GM12878 (cell line): ENCODE measurements at regions not wholly inside any gene's neighbourhood (a gene's known extent, or its start where the extent isn't known, plus 50 kb on each side); places are given as distances from the start of the nearest gene placed in this dataset.
"Not testable (repeated sequence)": the region's sequence is repeated elsewhere in the genome, so short reads cannot be mapped to it uniquely, and the experiment has no call there.

ENCODE experiments used
- ATAC-seq: fragments of 200-7000 bp; cut with Tn5 transposase; 3 replicates; pipeline ENCODE4 v1.9.1; 2020; ENCODE audit warnings: mild to moderate bottlenecking, moderate library complexity
- BruUV-seq: library from RNA; stranded (reverse); fragments of 400-500 nt; replicated peaks from 2 replicates; lab custom pipeline; 2021; lab: Mats Ljungman, UMichigan
- CTCF ChIA-PET: fragments of 300-600 bp; sonication (Branson Sonifier 250); formaldehyde crosslinking; extraction: SDS; loops from one replicate; lab custom pipeline; 2021; ENCODE audit warnings: inconsistent platforms; lab: Yijun Ruan, JAX
- POLR2A ChIA-PET: fragments of 350-600 bp; formaldehyde crosslinking; extraction: SDS; loops from one replicate; lab custom pipeline; 2021; ENCODE audit warnings: inconsistent platforms; lab: Charles Lee
- RAD21 ChIA-PET: fragments of 300-600 bp; sonication (Branson Sonifier 250); formaldehyde crosslinking; loops from one replicate; lab custom pipeline; 2023; ENCODE audit warnings: antibody characterized with exemption; ENCODE audit not compliant: unreplicated experiment; lab: Charles Lee
- SMC1A ChIA-PET: fragments of 300-600 bp; sonication (Branson Sonifier 250); formaldehyde crosslinking; loops from one replicate; lab custom pipeline; 2023; ENCODE audit not compliant: unreplicated experiment, uncharacterized antibody; lab: Charles Lee
- DNase-seq: peaks from one replicate; pipeline ENCODE4 v3.0.0-alpha.2; 2011; ENCODE audit warnings: low read depth, low spot score
- FAIRE-seq: peaks from 3 replicates; lab custom pipeline; 2011; peaks lifted over from hg19 to GRCh38; lab: Jason Lieb, UNC
- H2AFZ ChIP-seq: 2 replicates; pipeline ENCODE4 v1.6.0; 2011; ENCODE audit warnings: low read depth, low read length, control low read depth; ENCODE audit not compliant: control insufficient read depth
- H3K27ac ChIP-seq: 2 replicates; pipeline ENCODE4 v1.5.1; 2011; ENCODE audit warnings: control low read depth; ENCODE audit not compliant: control insufficient read depth, insufficient read depth
- H3K27me3 ChIP-seq, 2 experiments: replicated peaks in 1 of 2; 2 replicates each; pipeline versions ENCODE4 v1.6.0 to v1.6.1; 2011; ENCODE audit warnings: low read length in 1 of 2; ENCODE audit not compliant: control insufficient read depth in 2 of 2, insufficient read depth in 2 of 2
- H3K36me3 ChIP-seq, 2 experiments: 2 replicates each; pipeline ENCODE4 v1.5.1; 2011; ENCODE audit warnings: low read length in 1 of 2; ENCODE audit not compliant: control insufficient read depth in 2 of 2, insufficient read depth in 2 of 2
- H3K4me1 ChIP-seq: 2 replicates; pipeline ENCODE4 v1.6.1; 2011; ENCODE audit warnings: mild to moderate bottlenecking, low read length, moderate library complexity, mixed read lengths; ENCODE audit not compliant: control insufficient read depth, insufficient read depth
- H3K4me2 ChIP-seq: 2 replicates; pipeline ENCODE4 v1.6.0; 2011; ENCODE audit warnings: control low read depth; ENCODE audit not compliant: control insufficient read depth, insufficient read depth
- H3K4me3 ChIP-seq: fragments of 200-600 bp; sonication (generic); 2 replicates; pipeline ENCODE4 v1.5.1; 2016
- H3K79me2 ChIP-seq: 2 replicates; pipeline ENCODE4 v1.6.0; 2011; ENCODE audit warnings: low read length; ENCODE audit not compliant: control insufficient read depth, insufficient read depth
- H3K9ac ChIP-seq: 2 replicates; pipeline ENCODE4 v1.8.0; 2011; ENCODE audit warnings: low read length, control low read depth, mixed read lengths; ENCODE audit not compliant: control insufficient read depth, insufficient read depth
- H3K9me3 ChIP-seq: replicated peaks from 3 replicates; pipeline ENCODE4 v1.5.1; 2011; ENCODE audit warnings: mild to moderate bottlenecking, low read length; ENCODE audit not compliant: control insufficient read depth, insufficient read depth
- H4K20me1 ChIP-seq: 2 replicates; pipeline ENCODE4 v1.6.0; 2011; ENCODE audit not compliant: control insufficient read depth, insufficient read depth
- FOS ChIP-seq: IDR thresholded peaks from 3 replicates; pipeline ENCODE4 v1.6.1; 2011; ENCODE audit warnings: borderline replicate concordance; ENCODE audit not compliant: insufficient read length; ENCODE audit errors: extremely low read depth
- HSF1 ChIP-seq: fragments of 150-350 bp; IDR thresholded peaks from 2 replicates; pipeline ENCODE4 v1.6.1; 2014; ENCODE audit warnings: mild to moderate bottlenecking, low read depth, low read length
- IKZF2 ChIP-seq, 2 experiments: fragments of 450-650 bp; IDR thresholded peaks; 2 replicates each; pipeline ENCODE4 v1.6.1; 2017; ENCODE audit warnings: mild to moderate bottlenecking in 2 of 2, moderate library complexity in 2 of 2
- TAF1 ChIP-seq: IDR thresholded peaks from 2 replicates; pipeline ENCODE4 v1.6.1; 2011; ENCODE audit warnings: mild to moderate bottlenecking, low read depth, low read length, borderline replicate concordance
- WGBS: methylation state at CpG from one replicate; pipeline ENCODE4 v1.1.6; 2016; ENCODE audit warnings: low lambda C conversion rate; ENCODE audit not compliant: insufficient replicate concordance, insufficient coverage; ENCODE audit errors: missing lambda C conversion rate; 5-methylcytosine and 5-hydroxymethylcytosine counted together
- in situ Hi-C: fragments of 300-500 bp; cut with MboI; formaldehyde crosslinking; loops from 9 replicates; pipeline ENCODE4 v1.14.3; 2018; ENCODE audit warnings: mixed read lengths
- intact Hi-C: fragments of 100-400 bp; cut with micrococcal nuclease; formaldehyde crosslinking; loops from one replicate; pipeline ENCODE4 v1.14.2; 2022; ENCODE audit not compliant: unreplicated experiment

GRCh38 chr14:105941226-105942166, 415.1 kb downstream of the TMEM121 start:
- intact Hi-C loops: no loop called here
- Histone ChIP-seq H3K27me3 (no peaks in the 10 kb centered on the region), H3K27ac (no peak overlapping the region), H2AFZ (no peak overlapping the region), H4K20me1 (no peaks in the 10 kb centered on the region), H3K9ac (no peak overlapping the region), H3K4me3 (no peak overlapping the region), H3K9me3 (no peaks in the 10 kb centered on the region), H3K79me2 (no peaks in the 10 kb centered on the region), H3K4me2 (no peak overlapping the region), H3K4me1 (no peaks in the 10 kb centered on the region), H3K36me3 (no peaks in the 10 kb centered on the region)
- TF ChIP-seq HSF1 (no peak), IKZF2 (IDR thresholded peaks at IDR 0.05) (no peak), FOS (no peak), TAF1 (no peak)
- FAIRE-seq (no peak), DNase-seq (no peak), ATAC-seq (no peak)
- SMC1A ChIA-PET: no interaction called here
- BruUV-seq: no TSS peak
- no CpG with 5 or more reads among the region's 24 CpGs for WGBS
- POLR2A ChIA-PET: no interaction called here
- CTCF ChIA-PET: no interaction called here
- in situ Hi-C loops: no loop called here
- RAD21 ChIA-PET: no interaction called here

- H3K27me3 ChIP-seq, FAIRE-seq, SMC1A ChIA-PET, H3K27ac ChIP-seq, H2AFZ ChIP-seq, H3K4me2 ChIP-seq, H3K9ac ChIP-seq, CTCF ChIA-PET, H3K9me3 ChIP-seq, ATAC-seq, H3K36me3 ChIP-seq, H3K4me3 ChIP-seq, in situ Hi-C loops, H4K20me1 ChIP-seq, intact Hi-C loops, H3K4me1 ChIP-seq, RAD21 ChIA-PET, DNase-seq, POLR2A ChIA-PET, BruUV-seq, H3K79me2 ChIP-seq: not testable (repeated sequence)
- no CpG with 5 or more reads among the region's 22 CpGs for WGBS
Observed at GRCh38 chr14:105942725-105943124, 416.3 kb downstream of the TMEM121 start.
